T-helper 2 cell treated with Interferon-gamma antibody and Interleukin-4, amounts not matched to agents 100 ng/mL and 5 ng/mL, for 36 hours (primary cell): ENCODE measurements at regions not wholly inside any gene's neighbourhood (a gene's known extent, or its start where the extent isn't known, plus 50 kb on each side); places are given as distances from the start of the nearest gene placed in this dataset.
"Not testable (repeated sequence)": the region's sequence is repeated elsewhere in the genome, so short reads cannot be mapped to it uniquely, and the experiment has no call there.

Experiments
- intact Hi-C: fragments of 100-400 bp; cut with micrococcal nuclease; formaldehyde crosslinking; loops from one replicate; pipeline ENCODE4 v1.15.1; 2023

DNA sequence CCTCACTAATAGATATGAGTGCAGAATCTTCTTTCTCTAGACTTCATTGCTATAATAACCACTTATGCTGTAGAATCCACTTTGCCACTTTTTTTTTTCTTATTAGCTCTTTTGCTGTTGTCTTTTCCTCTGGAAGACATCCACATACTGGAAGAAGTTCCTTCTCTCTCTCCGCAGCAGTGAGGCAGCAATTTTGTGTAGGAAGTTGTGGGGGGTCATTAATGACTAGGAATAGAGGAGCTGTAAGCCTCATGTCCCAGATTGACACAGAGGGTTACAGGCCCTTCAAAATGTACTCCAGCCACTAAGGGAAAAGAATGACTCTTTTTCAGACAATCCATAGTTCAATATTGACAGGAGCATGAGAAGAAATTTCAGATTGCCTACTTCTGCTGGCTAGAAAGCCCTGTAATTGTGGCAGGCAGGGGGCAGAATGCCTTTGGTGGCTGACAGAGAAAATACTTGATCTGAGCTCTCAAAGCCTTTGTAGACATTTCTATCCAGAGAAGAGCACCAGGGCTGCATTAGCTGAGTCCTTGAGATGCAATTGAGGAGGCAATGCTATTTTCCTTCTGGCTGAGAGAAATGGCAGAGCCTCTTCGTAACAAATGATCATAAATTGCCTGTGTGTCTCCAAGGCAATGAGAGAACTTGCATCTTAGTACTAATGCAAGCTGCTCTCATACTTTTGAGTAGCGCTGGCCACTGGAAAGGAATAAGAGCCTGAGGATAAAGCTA, 856.2 kb downstream of the STIM2 start:
- intact Hi-C loops, result no loop called here

GRCh38 chr4:27717431-27717755, 856.8 kb downstream of the STIM2 start:
- intact Hi-C loops, result no loop called here

DNA sequence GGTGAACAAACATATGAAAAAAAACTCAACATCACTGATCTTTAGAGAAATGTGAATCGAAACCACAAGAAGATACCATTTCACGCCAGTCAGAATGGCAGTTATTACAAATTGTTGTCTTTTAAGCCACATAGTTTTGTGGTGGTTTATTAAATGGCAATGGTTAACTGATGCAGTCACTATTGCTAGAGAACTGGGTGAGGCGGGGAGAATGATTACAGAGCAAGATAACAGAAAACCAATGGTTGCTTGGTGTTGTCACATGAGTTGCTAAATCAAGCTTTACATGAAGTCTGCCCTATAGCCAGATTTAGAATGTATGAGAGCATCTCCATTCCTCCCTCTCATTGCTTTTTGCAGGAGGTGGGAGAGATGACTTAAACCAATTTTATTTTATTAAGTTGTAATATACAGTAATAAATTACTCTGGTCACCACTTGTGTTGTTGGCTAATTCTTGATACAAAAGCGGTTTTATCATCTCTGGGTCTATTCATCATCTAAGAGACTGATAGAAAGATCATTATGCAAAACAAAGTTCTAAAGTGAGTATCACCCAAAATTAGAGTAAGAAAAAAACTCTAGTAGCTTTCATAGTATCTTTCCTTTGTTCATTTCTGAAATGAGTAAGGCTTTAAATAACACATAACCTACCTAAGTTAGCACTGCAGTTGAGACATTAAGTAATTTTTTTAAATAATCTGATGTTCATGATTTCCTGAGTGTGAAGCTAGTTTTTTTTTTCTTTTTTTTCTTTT, 859.5 kb downstream of the STIM2 start:
- intact Hi-C loops, result no loop called here

DNA sequence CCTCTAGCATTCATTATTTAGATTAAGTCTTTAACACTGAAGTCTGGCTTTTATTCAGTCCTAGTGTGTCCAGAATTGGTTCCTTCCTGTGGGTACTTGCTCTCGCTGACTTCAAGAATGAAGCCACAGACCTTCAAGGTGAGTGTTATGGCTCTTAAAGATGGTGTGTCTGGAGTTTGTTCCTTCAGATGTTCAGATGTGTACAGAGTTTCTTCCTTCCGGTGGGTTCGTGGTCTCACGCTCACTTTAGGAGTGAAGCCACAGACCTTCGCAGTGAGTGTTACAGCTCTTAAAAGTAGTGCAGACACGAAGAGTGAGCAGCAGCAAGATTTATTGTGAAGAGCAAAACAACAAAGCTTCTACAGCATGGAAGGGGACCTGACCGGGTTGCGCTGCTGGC, 860.6 kb downstream of the STIM2 start:
- intact Hi-C loops, result no loop called here

GRCh38 chr4:27728892-27729291, 868.3 kb downstream of the STIM2 start:
- intact Hi-C loops, result no loop called here

DNA sequence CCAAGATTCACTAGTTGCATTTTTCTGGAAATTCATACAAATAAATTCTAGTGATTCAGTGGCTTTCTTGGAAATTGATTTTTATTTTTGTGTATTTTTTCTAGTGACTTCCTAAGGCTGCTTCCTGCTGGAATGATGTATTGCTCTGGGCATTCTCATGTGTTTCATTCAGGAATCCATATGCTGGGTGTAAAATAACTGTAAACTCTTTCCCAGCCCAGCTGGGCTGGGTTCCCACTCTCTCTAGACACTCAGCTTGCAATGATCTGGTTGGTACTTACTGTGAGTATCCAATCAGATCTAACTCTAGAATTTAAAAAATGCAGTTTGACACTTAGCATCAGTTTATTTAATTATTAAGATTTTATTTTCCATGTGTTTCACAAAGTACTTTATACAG, 882.2 kb downstream of the STIM2 start:
- intact Hi-C loops, result no loop called here

DNA sequence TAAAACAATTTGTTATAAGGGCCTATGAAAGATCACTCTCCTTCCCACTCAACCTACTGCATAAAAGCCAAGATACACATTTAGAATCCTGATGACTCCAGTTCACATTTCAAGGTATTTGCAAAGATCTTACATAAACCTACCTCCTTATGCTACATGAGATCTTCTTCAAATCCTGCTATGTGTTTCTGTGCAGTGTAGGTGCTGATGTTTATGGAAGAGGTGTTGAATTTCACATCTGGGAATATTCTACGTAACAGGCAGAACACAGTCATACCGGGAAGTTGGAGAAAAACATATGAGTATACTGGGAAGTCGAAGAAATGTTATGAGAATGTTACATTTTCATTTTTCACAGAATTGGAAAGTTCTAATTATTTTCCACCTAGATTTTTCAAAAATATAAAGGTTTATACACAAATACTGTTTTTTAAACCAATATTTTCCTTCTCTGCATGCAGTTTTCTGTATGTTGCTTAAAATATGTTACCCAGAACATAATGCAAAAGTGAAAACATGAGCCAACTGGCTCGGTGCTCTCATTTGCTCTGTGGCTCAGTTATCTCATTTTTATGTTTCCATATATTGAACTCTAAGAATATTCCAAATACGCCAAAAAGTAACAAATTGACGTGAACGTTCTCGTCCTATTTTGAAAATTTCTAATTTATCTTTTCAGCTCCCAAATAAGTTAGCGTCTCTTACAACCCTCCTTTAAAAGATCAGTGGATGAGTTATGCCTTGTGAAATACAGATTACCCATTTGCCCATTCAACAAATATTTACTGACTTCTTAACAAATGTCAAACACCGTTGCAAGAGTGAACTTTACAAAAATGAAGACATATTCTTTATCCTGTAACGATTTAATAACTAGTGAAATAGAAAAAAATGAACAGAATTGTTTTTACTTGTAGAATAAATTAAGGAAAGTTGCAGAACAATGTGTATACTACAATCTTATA, 899.3 kb downstream of the STIM2 start:
- intact Hi-C loops, result no loop called here

DNA sequence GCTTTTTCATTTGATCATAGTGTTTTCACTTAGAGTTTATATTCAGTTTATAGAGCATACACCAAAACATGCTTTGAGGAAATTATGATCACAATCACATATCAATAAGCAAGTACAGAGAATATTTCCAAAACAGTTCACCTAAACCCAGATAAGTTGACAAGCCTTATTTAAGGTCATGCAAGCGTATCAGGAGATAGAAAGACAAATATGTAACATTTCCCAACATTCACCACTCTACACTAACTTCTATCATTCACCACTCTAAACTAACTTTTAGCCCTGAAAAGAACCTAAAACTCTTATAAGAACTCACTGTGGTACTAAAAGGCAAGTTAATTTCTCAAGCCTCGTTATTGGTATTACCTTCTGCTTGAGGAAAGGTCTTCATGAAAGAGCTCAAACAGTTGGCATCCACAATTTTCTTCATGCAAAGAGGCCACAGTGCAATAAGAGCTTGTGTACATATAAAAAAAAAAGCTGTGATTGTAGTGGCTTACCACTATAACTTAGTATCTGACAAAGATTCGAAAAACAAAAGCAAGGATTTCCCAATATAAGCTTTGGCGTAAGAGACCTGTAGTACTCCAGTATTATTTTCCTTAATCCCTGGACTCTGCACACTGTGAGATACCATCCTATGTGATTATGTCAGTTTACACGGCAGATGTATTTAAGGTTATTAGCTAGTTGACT, 903.3 kb downstream of the STIM2 start:
- intact Hi-C loops, result no loop called here

DNA sequence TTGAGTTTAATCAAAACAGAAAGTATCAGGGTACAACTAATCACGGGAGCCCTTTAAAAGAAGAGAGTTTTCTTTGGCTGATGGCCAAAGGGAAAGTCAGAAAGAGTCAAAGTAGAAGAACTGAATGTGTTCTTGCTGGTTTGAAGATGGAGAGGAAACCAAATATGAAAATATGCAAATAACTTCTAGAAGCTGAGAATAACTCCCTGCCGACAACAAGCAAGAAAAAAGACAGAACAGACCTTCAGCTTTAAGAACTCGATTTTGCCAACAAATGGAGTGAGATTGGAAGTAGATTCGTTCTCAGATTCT, 903.8 kb downstream of the STIM2 start:
- intact Hi-C loops, result no loop called here

GRCh38 chr4:27770895-27771294, 910.3 kb downstream of the STIM2 start:
- intact Hi-C loops, result no loop called here

GRCh38 chr4:27775156-27775555, 914.5 kb downstream of the STIM2 start:
- intact Hi-C loops, result no loop called here

- intact Hi-C loops, result no loop called here
Observed at GRCh38 chr4:27779827-27780226, 919.2 kb downstream of the STIM2 start.

GRCh38 chr4:27787195-27787594, 926.6 kb downstream of the STIM2 start:
- intact Hi-C loops, result no loop called here

GRCh38 chr4:27789773-27790172, 929.1 kb downstream of the STIM2 start:
- intact Hi-C loops, result no loop called here

DNA sequence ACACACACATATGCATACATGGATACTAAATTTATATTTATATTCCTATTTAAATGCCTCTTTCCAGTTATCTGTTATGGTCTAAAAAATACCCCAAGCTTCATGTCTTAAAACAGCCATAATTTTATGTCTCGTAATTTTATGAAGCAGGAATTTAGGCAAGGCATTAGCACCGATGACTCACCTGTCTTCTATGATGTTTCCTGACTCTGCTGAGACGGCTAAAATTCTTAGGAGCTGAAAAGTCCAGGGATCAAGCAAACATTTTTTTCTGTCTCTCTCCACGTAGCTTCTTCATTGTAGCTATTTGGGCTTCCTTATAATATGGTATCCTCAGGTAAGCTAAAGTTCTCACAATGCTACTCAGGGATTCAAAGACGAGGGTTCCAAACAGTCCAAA, 930.3 kb downstream of the STIM2 start:
- intact Hi-C loops, result no loop called here

DNA sequence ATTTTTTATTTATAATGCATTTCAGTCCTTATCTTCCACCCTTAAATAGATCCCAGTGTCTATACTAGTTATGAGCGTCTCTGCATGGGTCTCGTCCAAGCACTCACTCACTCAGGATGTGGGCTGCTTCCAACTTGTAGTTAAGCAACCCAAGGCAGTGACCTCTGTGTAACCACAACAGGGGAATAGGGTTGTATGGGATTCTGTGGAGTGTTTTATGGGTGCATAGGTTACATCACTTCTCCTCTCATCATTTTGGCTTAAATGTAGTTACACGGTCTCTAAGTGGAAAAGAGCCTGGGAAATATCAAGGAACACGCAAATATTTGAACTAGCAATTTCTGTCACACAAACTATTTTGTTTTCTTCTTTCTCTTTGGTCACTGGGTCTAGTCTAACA, 931.0 kb downstream of the STIM2 start:
- intact Hi-C loops, result no loop called here

DNA sequence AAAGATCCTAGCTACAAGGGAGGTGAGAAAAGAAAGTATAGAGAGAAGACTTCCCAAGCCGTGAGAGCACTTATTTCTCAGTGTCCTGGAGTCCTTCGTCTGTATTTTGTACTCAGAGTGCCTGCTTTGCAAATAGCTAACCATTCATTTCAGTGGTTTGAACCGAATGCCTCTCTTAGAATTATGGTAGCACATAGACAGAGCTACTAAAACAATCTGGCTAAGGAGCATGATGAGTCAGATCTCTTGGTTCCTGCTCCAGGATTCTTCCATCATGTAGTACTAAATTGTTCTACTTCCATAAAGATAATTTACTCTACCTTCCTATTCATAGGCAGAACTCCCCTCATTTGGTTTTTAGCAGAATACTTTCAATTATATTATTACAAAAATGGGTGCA, 946.6 kb downstream of the STIM2 start:
- intact Hi-C loops, result no loop called here

DNA sequence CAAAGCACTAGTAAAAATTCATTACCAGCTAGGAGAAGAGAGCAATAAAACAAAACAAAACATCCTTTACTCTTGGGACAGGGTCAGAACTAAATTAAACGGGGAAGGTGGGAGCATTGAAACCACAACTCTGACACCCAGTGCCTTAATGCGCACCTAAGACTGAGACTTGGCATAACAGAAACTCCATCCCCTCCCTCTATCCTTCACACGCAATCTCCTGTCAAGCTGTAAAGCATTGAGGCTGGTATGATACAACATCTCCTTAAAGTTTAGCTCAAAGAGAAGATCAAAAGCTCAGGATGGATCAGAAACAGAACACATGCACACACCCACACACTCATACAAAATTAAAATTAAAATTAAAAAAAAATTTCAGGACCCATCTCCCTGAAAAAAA, 951.3 kb downstream of the STIM2 start:
- intact Hi-C loops, result no loop called here

DNA sequence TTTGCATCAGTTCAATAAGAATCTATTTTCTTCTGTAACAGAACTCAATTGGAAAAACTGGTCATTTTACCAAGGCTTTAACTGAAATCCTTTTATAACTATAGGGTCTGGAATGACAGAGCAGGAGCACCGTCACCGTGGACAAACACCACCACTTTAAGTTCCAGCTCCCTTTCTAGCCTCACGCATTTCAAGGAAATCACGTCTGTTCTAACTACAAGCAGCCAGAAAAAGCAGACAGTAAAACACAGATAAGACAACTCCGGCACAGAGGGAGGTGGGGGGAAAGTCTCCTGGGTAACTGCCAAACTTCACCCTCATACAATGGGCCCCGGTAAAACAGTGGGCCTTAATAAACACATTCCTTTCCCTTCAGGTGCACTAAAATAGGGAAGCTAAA, 952.6 kb downstream of the STIM2 start:
- intact Hi-C loops, result not testable (repeated sequence)

DNA sequence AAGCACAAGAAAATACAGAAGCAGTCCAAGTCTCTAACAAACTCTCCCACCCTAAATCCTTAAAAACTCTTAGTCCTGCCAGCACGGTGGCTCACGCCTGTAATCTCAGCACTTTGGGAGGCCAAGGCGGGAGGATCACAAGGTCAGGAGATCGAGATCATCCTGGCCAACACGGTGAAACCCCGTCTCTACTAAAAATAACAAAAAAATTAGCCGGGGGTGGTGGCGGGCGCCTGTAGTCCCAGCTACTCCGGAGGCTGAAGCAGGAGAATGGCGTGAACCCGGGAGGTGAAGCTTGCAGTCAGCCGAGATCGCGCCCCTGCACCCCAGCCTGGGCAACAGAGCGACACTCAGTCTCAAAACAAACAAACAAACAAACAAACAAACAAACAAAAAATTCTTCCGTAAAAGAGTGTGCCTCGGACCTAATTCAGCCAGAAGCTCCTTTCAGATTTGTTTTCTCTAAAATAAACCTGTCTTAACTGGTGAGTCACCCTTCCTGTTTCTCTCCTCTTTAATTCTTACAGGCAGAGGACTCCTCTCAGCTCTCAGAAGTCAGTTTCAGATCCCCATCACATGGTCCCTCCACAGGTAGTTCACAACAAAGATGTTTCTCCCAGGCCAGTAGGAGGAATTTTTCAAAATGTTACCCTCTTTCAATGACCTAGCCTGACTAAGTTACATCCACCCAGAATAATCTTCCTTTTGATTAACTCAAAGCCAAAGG, 953.2 kb downstream of the STIM2 start:
- intact Hi-C loops, result not testable (repeated sequence)

GRCh38 chr4:27819246-27819645, 958.6 kb downstream of the STIM2 start:
- intact Hi-C loops, result no loop called here
